ENCODE measurements at regions not wholly inside any gene's neighbourhood (a gene's known extent, or its start where the extent isn't known, plus 50 kb on each side); places are given as distances from the start of the nearest gene placed in this dataset.
"Not testable (repeated sequence)": the region's sequence is repeated elsewhere in the genome, so short reads cannot be mapped to it uniquely, and the experiment has no call there.

GRCh38 chr5:153236319-153236718 is 254.2 kb upstream of the GRIA1 start:
- H3K36me3 ChIP-seq (ENCODE audit: control insufficient read depth, insufficient read depth, low read length): no peaks in the 10 kb centered on the region
- 89% methylated on average over 1 of the region's 3 CpGs for WGBS (ENCODE audit: insufficient coverage)
- no peak overlapping the region for H3K4me3 ChIP-seq (ENCODE audit: low read length)
- no peaks in the 10 kb centered on the region for H3K9me3 ChIP-seq (replicated peaks; ENCODE audit: control insufficient read depth, low read depth, low read length)
- no peak overlapping the region for H3K27ac ChIP-seq (ENCODE audit: low read length)
- DNase-seq: no peak
- no peaks in the 10 kb centered on the region for H3K27me3 ChIP-seq (ENCODE audit: control insufficient read depth, insufficient read depth, low read length)
- H3K4me1 ChIP-seq (ENCODE audit: control insufficient read depth, insufficient read depth, low read length): no peaks in the 10 kb centered on the region

DNA sequence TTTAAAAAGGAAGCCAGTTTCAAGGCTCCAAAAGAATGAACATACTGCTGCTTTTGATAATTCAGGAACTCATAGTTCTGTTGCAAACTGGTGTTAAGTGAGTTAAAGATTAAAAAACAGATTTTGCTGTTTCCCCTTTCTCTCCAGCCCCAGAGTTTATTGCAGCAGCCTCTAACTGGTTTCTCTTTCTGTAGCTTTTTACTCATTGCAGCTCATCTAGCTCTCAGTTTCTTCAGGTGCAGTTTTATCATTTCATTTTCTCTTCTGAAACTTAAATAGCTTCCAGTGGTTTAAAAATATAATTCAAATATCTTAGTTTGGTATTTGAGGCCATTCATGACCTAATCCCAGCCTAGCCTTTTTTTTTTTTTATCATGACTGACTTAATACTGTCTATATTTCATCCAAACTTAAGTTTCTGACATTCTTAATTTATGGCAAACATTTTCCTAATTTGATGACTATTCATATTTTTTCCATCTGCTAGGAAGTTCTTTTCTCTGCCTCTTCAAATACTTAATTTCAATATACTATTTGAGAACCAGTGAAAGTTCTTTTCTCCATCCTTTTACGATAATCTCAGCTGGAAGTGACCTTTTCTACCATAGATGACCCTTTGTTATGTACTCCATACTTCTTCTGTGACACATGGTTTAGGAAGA is 252.7 kb upstream of the GRIA1 start:
- no peak for DNase-seq
- H3K4me3 ChIP-seq (ENCODE audit: low read length): no peak overlapping the region
- H3K27me3 ChIP-seq (ENCODE audit: control insufficient read depth, insufficient read depth, low read length): no peaks in the 10 kb centered on the region
- H3K27ac ChIP-seq (ENCODE audit: low read length): no peak overlapping the region
- no peaks in the 10 kb centered on the region for H3K9me3 ChIP-seq (replicated peaks; ENCODE audit: control insufficient read depth, low read depth, low read length)
- H3K36me3 ChIP-seq (ENCODE audit: control insufficient read depth, insufficient read depth, low read length): no peaks in the 10 kb centered on the region
- no peaks in the 10 kb centered on the region for H3K4me1 ChIP-seq (ENCODE audit: control insufficient read depth, insufficient read depth, low read length)
- WGBS (ENCODE audit: insufficient coverage): no CpG with 5 or more reads among the region's 1 CpG

DNA sequence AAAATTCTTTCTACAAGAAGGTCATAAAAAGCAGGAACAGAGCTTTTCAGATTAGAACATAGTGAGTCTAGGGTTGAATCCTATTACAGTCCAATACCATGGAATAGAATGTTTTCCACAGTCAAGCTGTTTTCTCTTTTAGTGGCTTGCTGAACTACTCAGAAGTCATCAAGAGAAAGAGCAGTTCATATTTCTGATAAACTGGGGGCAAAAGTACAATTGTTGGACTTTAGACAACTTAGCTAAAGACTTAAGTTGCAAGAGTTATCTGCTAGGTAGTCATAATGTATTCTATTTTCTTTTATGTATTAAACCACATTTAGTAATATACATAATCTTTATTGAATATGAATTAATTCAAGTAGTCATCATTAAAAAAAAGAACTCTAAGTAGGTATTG is 233.1 kb upstream of the GRIA1 start:
- Histone ChIP-seq H3K27me3 (ENCODE audit: control insufficient read depth, insufficient read depth, low read length) (no peaks in the 10 kb centered on the region), H3K4me3 (ENCODE audit: low read length) (no peak overlapping the region), H3K4me1 (ENCODE audit: control insufficient read depth, insufficient read depth, low read length) (no peaks in the 10 kb centered on the region), H3K9me3 (replicated peaks; ENCODE audit: control insufficient read depth, low read depth, low read length) (peaks cover 5% of the 10 kb centered on the region), H3K27ac (ENCODE audit: low read length) (no peak overlapping the region), H3K36me3 (ENCODE audit: control insufficient read depth, insufficient read depth, low read length) (no peaks in the 10 kb centered on the region)
- DNase-seq: no peak

DNA sequence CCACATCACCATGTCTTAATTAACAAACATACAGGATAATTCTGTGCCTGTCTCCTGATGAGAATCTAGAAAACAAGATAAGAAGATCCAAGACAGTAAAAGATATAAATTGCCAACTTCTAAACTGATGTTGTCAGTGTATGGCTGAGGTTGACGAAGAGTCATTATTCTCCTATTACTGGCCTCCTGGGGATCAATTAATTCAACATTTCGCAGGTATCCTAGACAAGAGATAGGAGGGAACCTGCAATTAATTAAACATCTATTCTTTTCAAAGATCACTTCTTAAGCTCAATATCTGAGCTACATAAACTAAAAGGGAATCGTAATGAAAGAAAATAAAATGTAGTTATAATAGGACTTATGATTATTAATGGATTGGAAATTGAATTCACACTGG is 232.0 kb upstream of the GRIA1 start:
- no peaks in the 10 kb centered on the region for H3K36me3 ChIP-seq (ENCODE audit: control insufficient read depth, insufficient read depth, low read length)
- no peaks in the 10 kb centered on the region for H3K27me3 ChIP-seq (ENCODE audit: control insufficient read depth, insufficient read depth, low read length)
- H3K27ac ChIP-seq (ENCODE audit: low read length): no peak overlapping the region
- peaks cover 3% of the 10 kb centered on the region for H3K9me3 ChIP-seq (replicated peaks; ENCODE audit: control insufficient read depth, low read depth, low read length)
- WGBS (ENCODE audit: insufficient coverage): no CpG with 5 or more reads among the region's 3 CpGs
- no peak for DNase-seq
- no peaks in the 10 kb centered on the region for H3K4me1 ChIP-seq (ENCODE audit: control insufficient read depth, insufficient read depth, low read length)
- no peak overlapping the region for H3K4me3 ChIP-seq (ENCODE audit: low read length)

- Histone ChIP-seq H3K27me3 (ENCODE audit: control insufficient read depth, insufficient read depth, low read length) (no peaks in the 10 kb centered on the region), H3K36me3 (ENCODE audit: control insufficient read depth, insufficient read depth, low read length) (no peaks in the 10 kb centered on the region)
These were observed 223.0 kb upstream of the GRIA1 start for GRCh38 chr5:153267506-153267905.

DNA sequence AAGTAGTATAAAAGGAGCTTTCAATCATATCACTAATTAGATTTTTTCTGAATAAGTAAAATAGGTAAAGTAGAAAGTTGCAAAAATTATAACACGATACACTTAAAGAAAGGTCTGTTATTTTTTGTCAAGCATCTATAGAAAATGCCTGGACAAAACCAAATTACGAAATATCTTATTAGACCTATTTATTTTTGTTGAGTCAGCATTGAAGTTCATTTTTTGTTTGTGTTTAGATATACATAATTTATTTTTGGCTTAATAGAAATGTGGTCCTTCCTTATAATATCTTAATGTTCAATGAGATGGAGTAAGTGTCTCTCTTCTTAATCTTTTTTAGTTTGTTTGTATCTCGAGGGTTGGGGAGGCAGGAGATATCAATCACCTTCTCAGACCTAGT is 214.8 kb upstream of the GRIA1 start:
- no peak overlapping the region for H3K4me3 ChIP-seq (ENCODE audit: low read length)
- no peak for DNase-seq
- WGBS (ENCODE audit: insufficient coverage): no CpG with 5 or more reads among the region's 3 CpGs
- H3K36me3 ChIP-seq (ENCODE audit: control insufficient read depth, insufficient read depth, low read length): no peaks in the 10 kb centered on the region
- H3K9me3 ChIP-seq (replicated peaks; ENCODE audit: control insufficient read depth, low read depth, low read length): no peaks in the 10 kb centered on the region
- no peak overlapping the region for H3K27ac ChIP-seq (ENCODE audit: low read length)
- H3K4me1 ChIP-seq (ENCODE audit: control insufficient read depth, insufficient read depth, low read length): no peaks in the 10 kb centered on the region
- no peaks in the 10 kb centered on the region for H3K27me3 ChIP-seq (ENCODE audit: control insufficient read depth, insufficient read depth, low read length)

More at GRCh38 chr5:153267506-153267905, 223.0 kb upstream of the GRIA1 start:
- DNase-seq: no peak
- no peak overlapping the region for H3K27ac ChIP-seq (ENCODE audit: low read length)
- H3K9me3 ChIP-seq (replicated peaks; ENCODE audit: control insufficient read depth, low read depth, low read length): no peaks in the 10 kb centered on the region
- no peak overlapping the region for H3K4me3 ChIP-seq (ENCODE audit: low read length)
- no peaks in the 10 kb centered on the region for H3K4me1 ChIP-seq (ENCODE audit: control insufficient read depth, insufficient read depth, low read length)

- no peaks in the 10 kb centered on the region for H3K4me1 ChIP-seq (ENCODE audit: control insufficient read depth, insufficient read depth, low read length)
- H3K9me3 ChIP-seq (replicated peaks; ENCODE audit: control insufficient read depth, low read depth, low read length): no peaks in the 10 kb centered on the region
- H3K36me3 ChIP-seq (ENCODE audit: control insufficient read depth, insufficient read depth, low read length): no peaks in the 10 kb centered on the region
- no peaks in the 10 kb centered on the region for H3K27me3 ChIP-seq (ENCODE audit: control insufficient read depth, insufficient read depth, low read length)
- WGBS (ENCODE audit: insufficient coverage): no CpG with 5 or more reads among the region's 4 CpGs
- DNase-seq: peak; percentile 38
- no peak overlapping the region for H3K4me3 ChIP-seq (ENCODE audit: low read length)
- H3K27ac ChIP-seq (ENCODE audit: low read length): no peak overlapping the region
These were observed 214.3 kb upstream of the GRIA1 start for GRCh38 chr5:153276151-153276550.

- not testable (repeated sequence) for H3K27me3 ChIP-seq (ENCODE audit: control insufficient read depth, insufficient read depth, low read length); H3K4me1 ChIP-seq (ENCODE audit: control insufficient read depth, insufficient read depth, low read length); H3K9me3 ChIP-seq (replicated peaks; ENCODE audit: control insufficient read depth, low read depth, low read length); H3K4me3 ChIP-seq (ENCODE audit: low read length); DNase-seq; H3K36me3 ChIP-seq (ENCODE audit: control insufficient read depth, insufficient read depth, low read length); H3K27ac ChIP-seq (ENCODE audit: low read length)
- WGBS (ENCODE audit: insufficient coverage): 84% methylated on average over 19 of the region's 45 CpGs
These were observed 194.1 kb upstream of the GRIA1 start for GRCh38 chr5:153296251-153296844.

- H3K4me3 ChIP-seq (ENCODE audit: low read length): no peak overlapping the region
- no peaks in the 10 kb centered on the region for H3K4me1 ChIP-seq (ENCODE audit: control insufficient read depth, insufficient read depth, low read length)
- H3K9me3 ChIP-seq (replicated peaks; ENCODE audit: control insufficient read depth, low read depth, low read length): peaks cover 5% of the 10 kb centered on the region
- no peaks in the 10 kb centered on the region for H3K36me3 ChIP-seq (ENCODE audit: control insufficient read depth, insufficient read depth, low read length)
- no peak overlapping the region for H3K27ac ChIP-seq (ENCODE audit: low read length)
- no CpG with 5 or more reads among the region's 4 CpGs for WGBS (ENCODE audit: insufficient coverage)
- no peaks in the 10 kb centered on the region for H3K27me3 ChIP-seq (ENCODE audit: control insufficient read depth, insufficient read depth, low read length)
- no peak for DNase-seq
These were observed 190.6 kb upstream of the GRIA1 start for GRCh38 chr5:153299891-153300290.

GRCh38 chr5:153308282-153308681 is 182.2 kb upstream of the GRIA1 start:
- DNase-seq: no peak
- 33% methylated on average over 1 of the region's 1 CpG for WGBS (ENCODE audit: insufficient coverage)

GRCh38 chr5:153318556-153318955 is 171.9 kb upstream of the GRIA1 start:
- no CpG with 5 or more reads among the region's 4 CpGs for WGBS (ENCODE audit: insufficient coverage)
- H3K9me3 ChIP-seq (replicated peaks; ENCODE audit: control insufficient read depth, low read depth, low read length): no peaks in the 10 kb centered on the region
- H3K27ac ChIP-seq (ENCODE audit: low read length): no peak overlapping the region
- no peaks in the 10 kb centered on the region for H3K27me3 ChIP-seq (ENCODE audit: control insufficient read depth, insufficient read depth, low read length)
- no peaks in the 10 kb centered on the region for H3K4me1 ChIP-seq (ENCODE audit: control insufficient read depth, insufficient read depth, low read length)
- DNase-seq: no peak
- H3K4me3 ChIP-seq (ENCODE audit: low read length): no peak overlapping the region
- no peaks in the 10 kb centered on the region for H3K36me3 ChIP-seq (ENCODE audit: control insufficient read depth, insufficient read depth, low read length)

More at GRCh38 chr5:153308282-153308681, 182.2 kb upstream of the GRIA1 start:
- H3K4me1 ChIP-seq (ENCODE audit: control insufficient read depth, insufficient read depth, low read length): no peaks in the 10 kb centered on the region
- no peaks in the 10 kb centered on the region for H3K9me3 ChIP-seq (replicated peaks; ENCODE audit: control insufficient read depth, low read depth, low read length)
- H3K36me3 ChIP-seq (ENCODE audit: control insufficient read depth, insufficient read depth, low read length): no peaks in the 10 kb centered on the region
- no peaks in the 10 kb centered on the region for H3K27me3 ChIP-seq (ENCODE audit: control insufficient read depth, insufficient read depth, low read length)
- no peak overlapping the region for H3K27ac ChIP-seq (ENCODE audit: low read length)
- H3K4me3 ChIP-seq (ENCODE audit: low read length): no peak overlapping the region
